ENCODE measurements at regions not wholly inside any gene's neighbourhood (a gene's known extent, or its start where the extent isn't known, plus 50 kb on each side); places are given as distances from the start of the nearest gene placed in this dataset.
"Not testable (repeated sequence)": the region's sequence is repeated elsewhere in the genome, so short reads cannot be mapped to it uniquely, and the experiment has no call there.

- no peaks in the 10 kb centered on the region for H3K36me3 ChIP-seq (ENCODE audit: control insufficient read depth, insufficient read depth, low read length)
- no peak for DNase-seq
Measured at GRCh38 chr5:123294544-123294943, 128.7 kb downstream of the CEP120 start.

GRCh38 chr5:123289210-123289609 lies 134.0 kb downstream of the CEP120 start:
- no peak for DNase-seq
- Histone ChIP-seq H3K36me3 (ENCODE audit: control insufficient read depth, insufficient read depth, low read length) (no peaks in the 10 kb centered on the region), H3K4me1 (ENCODE audit: control insufficient read depth, insufficient read depth, low read length) (no peaks in the 10 kb centered on the region), H3K4me3 (ENCODE audit: low read length) (no peak overlapping the region), H3K9me3 (ENCODE audit: control insufficient read depth, low read depth, low read length) (no peaks in the 10 kb centered on the region), H3K27me3 (ENCODE audit: control insufficient read depth, insufficient read depth, low read length) (peaks cover 19% of the 10 kb centered on the region), H3K27ac (ENCODE audit: low read length) (no peak overlapping the region)

More at GRCh38 chr5:123294544-123294943, 128.7 kb downstream of the CEP120 start:
- no CpG with 5 or more reads among the region's 1 CpG for WGBS (ENCODE audit: insufficient coverage, low lambda C conversion rate)
- Histone ChIP-seq H3K4me1 (ENCODE audit: control insufficient read depth, insufficient read depth, low read length) (no peaks in the 10 kb centered on the region), H3K27ac (ENCODE audit: low read length) (no peak overlapping the region), H3K4me3 (ENCODE audit: low read length) (no peak overlapping the region), H3K9me3 (ENCODE audit: control insufficient read depth, low read depth, low read length) (no peaks in the 10 kb centered on the region), H3K27me3 (ENCODE audit: control insufficient read depth, insufficient read depth, low read length) (no peaks in the 10 kb centered on the region)

GRCh38 chr5:123287881-123288280 lies 135.3 kb downstream of the CEP120 start:
- Histone ChIP-seq H3K27me3 (ENCODE audit: control insufficient read depth, insufficient read depth, low read length) (peaks cover 27% of the 10 kb centered on the region), H3K36me3 (ENCODE audit: control insufficient read depth, insufficient read depth, low read length) (no peaks in the 10 kb centered on the region)
- no peak for DNase-seq

GRCh38 chr5:123286891-123287290 lies 136.3 kb downstream of the CEP120 start:
- no peaks in the 10 kb centered on the region for H3K4me1 ChIP-seq (ENCODE audit: control insufficient read depth, insufficient read depth, low read length)
- H3K36me3 ChIP-seq (ENCODE audit: control insufficient read depth, insufficient read depth, low read length): no peaks in the 10 kb centered on the region
- DNase-seq: no peak
- H3K27ac ChIP-seq (ENCODE audit: low read length): no peak overlapping the region
- H3K9me3 ChIP-seq (ENCODE audit: control insufficient read depth, low read depth, low read length): no peaks in the 10 kb centered on the region
- no peak overlapping the region for H3K4me3 ChIP-seq (ENCODE audit: low read length)
- no CpG with 5 or more reads among the region's 2 CpGs for WGBS (ENCODE audit: insufficient coverage, low lambda C conversion rate)
- peaks cover 31% of the 10 kb centered on the region for H3K27me3 ChIP-seq (ENCODE audit: control insufficient read depth, insufficient read depth, low read length)

More at GRCh38 chr5:123287881-123288280, 135.3 kb downstream of the CEP120 start:
- no peak overlapping the region for H3K4me3 ChIP-seq (ENCODE audit: low read length)
- H3K27ac ChIP-seq (ENCODE audit: low read length): no peak overlapping the region
- no peaks in the 10 kb centered on the region for H3K4me1 ChIP-seq (ENCODE audit: control insufficient read depth, insufficient read depth, low read length)
- H3K9me3 ChIP-seq (ENCODE audit: control insufficient read depth, low read depth, low read length): no peaks in the 10 kb centered on the region

- H3K27me3 ChIP-seq (ENCODE audit: control insufficient read depth, insufficient read depth, low read length): peaks cover 31% of the 10 kb centered on the region
- H3K4me3 ChIP-seq (ENCODE audit: low read length): no peak overlapping the region
- H3K36me3 ChIP-seq (ENCODE audit: control insufficient read depth, insufficient read depth, low read length): no peaks in the 10 kb centered on the region
- no peaks in the 10 kb centered on the region for H3K9me3 ChIP-seq (ENCODE audit: control insufficient read depth, low read depth, low read length)
- 0% methylated on average over 3 of the region's 34 CpGs for WGBS (ENCODE audit: insufficient coverage, low lambda C conversion rate)
- no peaks in the 10 kb centered on the region for H3K4me1 ChIP-seq (ENCODE audit: control insufficient read depth, insufficient read depth, low read length)
- H3K27ac ChIP-seq (ENCODE audit: low read length): no peak overlapping the region
- DNase-seq: peak; percentile 9 to 16
Measured at GRCh38 chr5:123285122-123286023, 137.8 kb downstream of the CEP120 start.

- Histone ChIP-seq H3K9me3 (ENCODE audit: control insufficient read depth, low read depth, low read length) (no peaks in the 10 kb centered on the region), H3K36me3 (ENCODE audit: control insufficient read depth, insufficient read depth, low read length) (no peaks in the 10 kb centered on the region), H3K4me1 (ENCODE audit: control insufficient read depth, insufficient read depth, low read length) (no peaks in the 10 kb centered on the region), H3K4me3 (ENCODE audit: low read length) (no peak overlapping the region), H3K27ac (ENCODE audit: low read length) (no peak overlapping the region), H3K27me3 (ENCODE audit: control insufficient read depth, insufficient read depth, low read length) (peaks cover 31% of the 10 kb centered on the region)
- WGBS (ENCODE audit: insufficient coverage, low lambda C conversion rate): 50% methylated on average over 1 of the region's 1 CpG
- DNase-seq: no peak
Measured at GRCh38 chr5:123283499-123283898, 139.7 kb downstream of the CEP120 start.

GRCh38 chr5:123283031-123283430 lies 140.2 kb downstream of the CEP120 start:
- no peak for DNase-seq
- Histone ChIP-seq H3K4me1 (ENCODE audit: control insufficient read depth, insufficient read depth, low read length) (no peaks in the 10 kb centered on the region), H3K36me3 (ENCODE audit: control insufficient read depth, insufficient read depth, low read length) (no peaks in the 10 kb centered on the region), H3K27ac (ENCODE audit: low read length) (no peak overlapping the region), H3K27me3 (ENCODE audit: control insufficient read depth, insufficient read depth, low read length) (peaks cover 31% of the 10 kb centered on the region), H3K4me3 (ENCODE audit: low read length) (no peak overlapping the region), H3K9me3 (ENCODE audit: control insufficient read depth, low read depth, low read length) (no peaks in the 10 kb centered on the region)
- 47% methylated on average over 3 of the region's 7 CpGs for WGBS (ENCODE audit: insufficient coverage, low lambda C conversion rate)

- peaks cover 31% of the 10 kb centered on the region for H3K27me3 ChIP-seq (ENCODE audit: control insufficient read depth, insufficient read depth, low read length)
- no peak for DNase-seq
- no peaks in the 10 kb centered on the region for H3K36me3 ChIP-seq (ENCODE audit: control insufficient read depth, insufficient read depth, low read length)
- WGBS (ENCODE audit: insufficient coverage, low lambda C conversion rate): 100% methylated on average over 1 of the region's 4 CpGs
- H3K27ac ChIP-seq (ENCODE audit: low read length): no peak overlapping the region
- no peaks in the 10 kb centered on the region for H3K9me3 ChIP-seq (ENCODE audit: control insufficient read depth, low read depth, low read length)
- H3K4me3 ChIP-seq (ENCODE audit: low read length): no peak overlapping the region
- H3K4me1 ChIP-seq (ENCODE audit: control insufficient read depth, insufficient read depth, low read length): no peaks in the 10 kb centered on the region
Measured at GRCh38 chr5:123282444-123282843, 140.8 kb downstream of the CEP120 start.

GRCh38 chr5:123280854-123281253 lies 142.3 kb downstream of the CEP120 start:
- WGBS (ENCODE audit: insufficient coverage, low lambda C conversion rate): 80% methylated on average over 1 of the region's 2 CpGs
- H3K36me3 ChIP-seq (ENCODE audit: control insufficient read depth, insufficient read depth, low read length); H3K4me3 ChIP-seq (ENCODE audit: low read length); H3K27ac ChIP-seq (ENCODE audit: low read length); DNase-seq; H3K4me1 ChIP-seq (ENCODE audit: control insufficient read depth, insufficient read depth, low read length); H3K9me3 ChIP-seq (ENCODE audit: control insufficient read depth, low read depth, low read length): not testable (repeated sequence)
- H3K27me3 ChIP-seq (ENCODE audit: control insufficient read depth, insufficient read depth, low read length): peaks cover 25% of the 10 kb centered on the region

- Histone ChIP-seq H3K4me1 (ENCODE audit: control insufficient read depth, insufficient read depth, low read length) (no peaks in the 10 kb centered on the region), H3K27me3 (ENCODE audit: control insufficient read depth, insufficient read depth, low read length) (peaks cover 12% of the 10 kb centered on the region), H3K27ac (ENCODE audit: low read length) (no peak overlapping the region), H3K36me3 (ENCODE audit: control insufficient read depth, insufficient read depth, low read length) (no peaks in the 10 kb centered on the region), H3K9me3 (ENCODE audit: control insufficient read depth, low read depth, low read length) (no peaks in the 10 kb centered on the region), H3K4me3 (ENCODE audit: low read length) (no peak overlapping the region)
- no CpG with 5 or more reads among the region's 3 CpGs for WGBS (ENCODE audit: insufficient coverage, low lambda C conversion rate)
- DNase-seq: no peak
Measured at GRCh38 chr5:123279136-123279535, 144.1 kb downstream of the CEP120 start.

- Histone ChIP-seq H3K4me3 (ENCODE audit: low read length) (no peak overlapping the region), H3K9me3 (ENCODE audit: control insufficient read depth, low read depth, low read length) (no peaks in the 10 kb centered on the region), H3K27ac (ENCODE audit: low read length) (no peak overlapping the region), H3K36me3 (ENCODE audit: control insufficient read depth, insufficient read depth, low read length) (no peaks in the 10 kb centered on the region), H3K4me1 (ENCODE audit: control insufficient read depth, insufficient read depth, low read length) (no peaks in the 10 kb centered on the region), H3K27me3 (ENCODE audit: control insufficient read depth, insufficient read depth, low read length) (peaks cover 7% of the 10 kb centered on the region)
- WGBS (ENCODE audit: insufficient coverage, low lambda C conversion rate): 100% methylated on average over 1 of the region's 5 CpGs
- no peak for DNase-seq
Measured at GRCh38 chr5:123278284-123278683, 144.9 kb downstream of the CEP120 start.
